HepG2 (cell line): ENCODE measurements at regions not wholly inside any gene's neighbourhood (a gene's known extent, or its start where the extent isn't known, plus 50 kb on each side); places are given as distances from the start of the nearest gene placed in this dataset.

Experiments used
- ATAC-seq: fragments of 200-7000 bp; cut with Tn5 transposase; 3 replicates; pipeline ENCODE4 v1.9.1; 2020; ENCODE audit warnings: mild to moderate bottlenecking, moderate library complexity
- BruUV-seq: library from RNA; stranded (reverse); fragments of 400-500 nt; replicated peaks from 2 replicates; lab custom pipeline; 2021; lab: Mats Ljungman, UMichigan
- CTCF ChIA-PET: fragments of 300-600 bp; formaldehyde crosslinking; extraction: SDS; loops from one replicate; lab custom pipeline; 2021; ENCODE audit warnings: low total read pairs, inconsistent platforms, low intra/inter-chr PET ratio; lab: Yijun Ruan, JAX
- POLR2A ChIA-PET: fragments of 350-600 bp; sonication (Branson Sonifier 250); formaldehyde crosslinking; loops from one replicate; lab custom pipeline; 2020; ENCODE audit warnings: antibody characterized with exemption, inconsistent platforms; lab: Yijun Ruan, JAX
- DNase-seq: peaks from one replicate; pipeline ENCODE4 v3.0.0-alpha.2; 2015; ENCODE audit warnings: low spot score
- FAIRE-seq: peaks from 3 replicates; lab custom pipeline; 2011; peaks lifted over from hg19 to GRCh38; lab: Jason Lieb, UNC
- H2AFZ ChIP-seq: one replicate; pipeline ENCODE4 v1.6.1; 2011; ENCODE audit warnings: low read length, inconsistent platforms
- H3K27ac ChIP-seq: fragments of 300-600 bp; 3 replicates; pipeline ENCODE4 v1.8.0; 2011; ENCODE audit warnings: mixed run types, mild to moderate bottlenecking, mixed read lengths, low read length, inconsistent platforms; ENCODE audit not compliant: insufficient read depth; ENCODE audit errors: extremely low read length
- H3K27me3 ChIP-seq, 2 experiments: fragments of 200-600 bp in 1 of 2; 2 replicates in 1 of 2; 3 replicates in 1 of 2; pipeline versions ENCODE4 v1.6.0 to v1.8.0; 2011; ENCODE audit warnings: low read length in 2 of 2, mild to moderate bottlenecking in 2 of 2, moderate library complexity in 2 of 2, inconsistent platforms in 1 of 2; ENCODE audit not compliant: insufficient read depth in 2 of 2, control insufficient read depth in 1 of 2
- H3K36me3 ChIP-seq, 2 experiments: fragments of 200-600 bp in 1 of 2; replicated peaks in 1 of 2; 2 replicates in 1 of 2; 3 replicates in 1 of 2; pipeline versions ENCODE4 v1.5.1 to v1.8.0; 2011; ENCODE audit warnings: low read length in 2 of 2, inconsistent platforms in 1 of 2; ENCODE audit not compliant: insufficient read depth in 2 of 2, control insufficient read depth in 1 of 2
- H3K4me1 ChIP-seq: 2 replicates; pipeline ENCODE4 v1.5.1; 2012; ENCODE audit warnings: low read length, inconsistent platforms; ENCODE audit not compliant: insufficient read depth
- H3K4me2 ChIP-seq: 2 replicates; pipeline ENCODE4 v1.6.0; 2011; ENCODE audit warnings: low read depth, low read length, inconsistent platforms
- H3K4me3 ChIP-seq, 3 experiments: fragments of 200-600 bp in 1 of 3; sonication (generic), shearing (Covaris generic) in 1 of 3; replicated peaks in 1 of 3; 2 replicates each; pipeline ENCODE4 v1.5.1; 2011 to 2016; ENCODE audit warnings: low read length in 3 of 3, inconsistent platforms in 2 of 3, low read depth in 2 of 3, mild to moderate bottlenecking in 2 of 3, control low read depth in 1 of 3, mixed read lengths in 1 of 3; ENCODE audit not compliant: insufficient read depth in 1 of 3
- H3K79me2 ChIP-seq: one replicate; pipeline ENCODE4 v1.6.1; 2011; ENCODE audit warnings: low read length, inconsistent platforms; ENCODE audit not compliant: insufficient read depth
- H3K9ac ChIP-seq: 2 replicates; pipeline ENCODE4 v1.6.0; 2011; ENCODE audit warnings: mild to moderate bottlenecking, low read depth, low read length, inconsistent platforms; ENCODE audit not compliant: insufficient read depth
- H3K9me3 ChIP-seq: 2 replicates; pipeline ENCODE4 v1.5.1; 2012; ENCODE audit warnings: mild to moderate bottlenecking, low read length
- H4K20me1 ChIP-seq: 2 replicates; pipeline ENCODE4 v1.6.0; 2011; ENCODE audit warnings: inconsistent platforms, mild to moderate bottlenecking, low read length, moderate library complexity; ENCODE audit not compliant: insufficient read depth
- CEBPG ChIP-seq: IDR thresholded peaks from 2 replicates; pipeline ENCODE4 v1.6.1; 2016
- CREB1 ChIP-seq, 2 experiments: fragments of 450-650 bp in 1 of 2; IDR thresholded peaks; 2 replicates each; pipeline ENCODE4 v1.6.1; 2016 to 2017; ENCODE audit warnings: control low read depth in 1 of 2, mild to moderate bottlenecking in 1 of 2, missing compliant biosample characterization in 1 of 2, missing genetic modification characterization in 1 of 2
- FOSL2 ChIP-seq: sonication (generic); formaldehyde crosslinking; IDR thresholded peaks from 2 replicates; pipeline ENCODE4 v1.4.0; 2020; ENCODE audit warnings: missing genetic modification reagents
- HES4 ChIP-seq: sonication (generic); formaldehyde crosslinking; IDR thresholded peaks from 2 replicates; pipeline ENCODE4 v1.9.0; 2021; ENCODE audit warnings: mild to moderate bottlenecking, missing genetic modification reagents, borderline replicate concordance
- HIVEP1 ChIP-seq: sonication (generic); formaldehyde crosslinking; IDR thresholded peaks from 2 replicates; pipeline ENCODE4 v1.4.0; 2020; ENCODE audit warnings: mild to moderate bottlenecking, missing genetic modification reagents
- ISX ChIP-seq: sonication (generic); formaldehyde crosslinking; conservative IDR thresholded peaks from 2 replicates; pipeline ENCODE4 v1.5.0; 2020; ENCODE audit warnings: missing genetic modification reagents
- NR3C1 ChIP-seq: sonication (generic); formaldehyde crosslinking; IDR thresholded peaks from 2 replicates; pipeline ENCODE4 v1.4.0; 2020; ENCODE audit warnings: missing genetic modification reagents
- POLR2A ChIP-seq, 2 experiments: IDR thresholded peaks; 2 replicates each; pipeline ENCODE4 v1.6.1; 2011; ENCODE audit warnings: low read depth in 2 of 2, low read length in 2 of 2, mild to moderate bottlenecking in 1 of 2, moderate library complexity in 1 of 2; ENCODE audit not compliant: insufficient read depth in 1 of 2
- SMARCC2 ChIP-seq: fragments of 450-650 bp; IDR thresholded peaks from 2 replicates; pipeline ENCODE4 v1.6.1; 2017; ENCODE audit warnings: antibody characterized with exemption, mild to moderate bottlenecking
- TRIM24 ChIP-seq: sonication (generic); formaldehyde crosslinking; IDR thresholded peaks from 2 replicates; pipeline ENCODE4 v1.8.0; 2022; ENCODE audit warnings: mild to moderate bottlenecking, missing genetic modification reagents
- ZNF263 ChIP-seq: sonication (generic); formaldehyde crosslinking; IDR thresholded peaks from 2 replicates; pipeline ENCODE4 v1.4.0; 2020; ENCODE audit warnings: missing genetic modification reagents
- ZNF329 ChIP-seq: sonication (generic); formaldehyde crosslinking; IDR thresholded peaks from 2 replicates; pipeline ENCODE4 v1.9.0; 2021; ENCODE audit warnings: low read depth, mild to moderate bottlenecking, missing genetic modification reagents
- ZNF337 ChIP-seq: sonication (generic); formaldehyde crosslinking; IDR thresholded peaks from 2 replicates; pipeline ENCODE4 v1.5.1; 2020; ENCODE audit warnings: missing genetic modification reagents, low read depth, mild to moderate bottlenecking, borderline replicate concordance
- ZNF776 ChIP-seq: sonication (generic); formaldehyde crosslinking; IDR thresholded peaks from 2 replicates; pipeline ENCODE4 v1.4.0; 2020; ENCODE audit warnings: mild to moderate bottlenecking, missing genetic modification reagents
- WGBS: methylation state at CpG from one replicate; pipeline ENCODE4 v1.1.6; 2017; ENCODE audit warnings: low lambda C conversion rate; 5-methylcytosine and 5-hydroxymethylcytosine counted together
- in situ Hi-C: cut with HindIII; loops from 2 replicates; pipeline ENCODE4 v1.10.0; 2017; ENCODE audit warnings: low pct_unique_long_range_greater_than_20kb; ENCODE audit not compliant: extremely low pct_ligation_motif_present
- intact Hi-C: fragments of 100-400 bp; cut with micrococcal nuclease; formaldehyde crosslinking; loops from one replicate; pipeline ENCODE4 v1.10.0; 2022; ENCODE audit not compliant: unreplicated experiment
- TF ChIP-seq, protein P1 (sequence below): sonication (generic); formaldehyde crosslinking; IDR thresholded peaks from 2 replicates; pipeline ENCODE4 v1.5.0; 2020; ENCODE audit warnings: mild to moderate bottlenecking, missing genetic modification reagents, borderline replicate concordance
- TF ChIP-seq, protein P2 (sequence below): sonication (generic); formaldehyde crosslinking; IDR thresholded peaks from 2 replicates; pipeline ENCODE4 v1.4.0; 2020; ENCODE audit warnings: missing genetic modification reagents, mild to moderate bottlenecking, borderline replicate concordance
- TF ChIP-seq, protein P3 (sequence below), 2 experiments: fragments of 450-650 bp in 1 of 2; sonication (generic) in 1 of 2; formaldehyde crosslinking; IDR thresholded peaks; 2 replicates each; pipeline versions ENCODE4 v1.5.0 to v1.8.0; 2020 to 2022; ENCODE audit warnings: mild to moderate bottlenecking in 1 of 2, missing genetic modification reagents in 1 of 2

DNA sequence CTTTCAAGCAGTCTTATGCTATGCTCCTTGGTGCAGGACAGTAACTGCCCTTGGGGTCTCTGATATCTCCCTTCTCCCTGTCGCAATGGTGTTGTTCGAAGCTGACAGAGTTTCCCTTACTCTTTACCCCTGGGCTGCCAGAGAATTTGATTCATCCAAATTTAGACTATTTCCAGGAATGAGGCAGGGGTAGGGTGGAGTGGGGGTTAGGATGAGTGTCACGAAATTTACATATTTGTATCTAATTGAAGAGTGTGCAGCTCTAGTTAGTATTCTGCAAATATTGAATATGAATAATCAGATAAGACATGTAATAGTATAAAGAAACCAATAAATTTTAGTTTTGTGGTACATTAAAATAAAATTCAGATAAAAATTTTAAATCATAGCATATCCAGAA lies 140.0 kb upstream of the LMO4 start:
- Histone ChIP-seq H3K27ac (no peak overlapping the region), H3K27me3 (peaks cover 1 to 11% of the 10 kb centered on the region in 2 experiments; a peak in 2 of 5 replicates)
- DNase-seq, result no peak
- in situ Hi-C loops, result no loop called here
- TF ChIP-seq ZNF776 (CRISPR knock-in tag) (no peak), ZNF329 (CRISPR knock-in tag) (no peak), CREB1 (IDR thresholded peaks at IDR 0.05) (no peak), CREB1 (CRISPR knock-in tag; IDR thresholded peaks at IDR 0.05) (no peak), HIVEP1 (no peak), ISX (CRISPR knock-in tag) (no peak), FOSL2 (CRISPR knock-in tag) (no peak), NR3C1 (CRISPR knock-in tag) (no peak), ZNF263 (CRISPR knock-in tag) (no peak), TRIM24 (no peak), SMARCC2 (no peak), POLR2A (IDR thresholded peaks at IDR 0.05; ENCODE audit: insufficient read depth in 1 of 2, low read depth in 2 of 2, low read length in 2 of 2) (no peak), CEBPG (CRISPR knock-in tag) (no peak), HES4 (CRISPR knock-in tag) (no peak), ZNF337 (no peak)
- TF ChIP-seq, protein P1, sequence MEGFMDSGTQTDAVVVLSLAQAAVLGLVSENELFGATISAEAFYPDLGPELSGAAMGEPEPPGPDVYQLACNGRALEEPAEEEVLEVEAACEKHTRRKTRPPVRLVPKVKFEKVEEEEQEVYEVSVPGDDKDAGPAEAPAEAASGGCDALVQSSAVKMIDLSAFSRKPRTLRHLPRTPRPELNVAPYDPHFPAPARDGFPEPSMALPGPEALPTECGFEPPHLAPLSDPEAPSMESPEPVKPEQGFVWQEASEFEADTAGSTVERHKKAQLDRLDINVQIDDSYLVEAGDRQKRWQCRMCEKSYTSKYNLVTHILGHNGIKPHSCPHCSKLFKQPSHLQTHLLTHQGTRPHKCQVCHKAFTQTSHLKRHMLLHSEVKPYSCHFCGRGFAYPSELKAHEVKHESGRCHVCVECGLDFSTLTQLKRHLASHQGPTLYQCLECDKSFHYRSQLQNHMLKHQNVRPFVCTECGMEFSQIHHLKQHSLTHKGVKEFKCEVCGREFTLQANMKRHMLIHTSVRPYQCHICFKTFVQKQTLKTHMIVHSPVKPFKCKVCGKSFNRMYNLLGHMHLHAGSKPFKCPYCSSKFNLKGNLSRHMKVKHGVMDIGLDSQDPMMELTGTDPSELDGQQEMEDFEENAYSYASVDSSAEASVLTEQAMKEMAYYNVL (CRISPR knock-in tag), result no peak
- TF ChIP-seq, protein P2, sequence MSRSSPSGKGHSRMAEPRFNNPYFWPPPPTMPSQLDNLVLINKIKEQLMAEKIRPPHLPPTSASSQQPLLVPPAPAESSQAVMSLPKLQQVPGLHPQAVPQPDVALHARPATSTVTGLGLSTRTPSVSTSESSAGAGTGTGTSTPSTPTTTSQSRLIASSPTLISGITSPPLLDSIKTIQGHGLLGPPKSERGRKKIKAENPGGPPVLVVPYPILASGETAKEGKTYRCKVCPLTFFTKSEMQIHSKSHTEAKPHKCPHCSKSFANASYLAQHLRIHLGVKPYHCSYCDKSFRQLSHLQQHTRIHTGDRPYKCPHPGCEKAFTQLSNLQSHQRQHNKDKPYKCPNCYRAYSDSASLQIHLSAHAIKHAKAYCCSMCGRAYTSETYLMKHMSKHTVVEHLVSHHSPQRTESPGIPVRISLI (CRISPR knock-in tag), result no peak
- TF ChIP-seq, protein P3, sequence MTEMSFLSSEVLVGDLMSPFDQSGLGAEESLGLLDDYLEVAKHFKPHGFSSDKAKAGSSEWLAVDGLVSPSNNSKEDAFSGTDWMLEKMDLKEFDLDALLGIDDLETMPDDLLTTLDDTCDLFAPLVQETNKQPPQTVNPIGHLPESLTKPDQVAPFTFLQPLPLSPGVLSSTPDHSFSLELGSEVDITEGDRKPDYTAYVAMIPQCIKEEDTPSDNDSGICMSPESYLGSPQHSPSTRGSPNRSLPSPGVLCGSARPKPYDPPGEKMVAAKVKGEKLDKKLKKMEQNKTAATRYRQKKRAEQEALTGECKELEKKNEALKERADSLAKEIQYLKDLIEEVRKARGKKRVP (CRISPR knock-in tag; IDR thresholded peaks at IDR 0.05), result no peak
- TF ChIP-seq, all 625 proteins: peak for 0
- no peaks in the 10 kb centered on the region for H3K36me3 ChIP-seq
- ChIA-PET CTCF (no interaction called here), POLR2A (no interaction called here)
- H3K4me2 ChIP-seq, result no peak overlapping the region
- WGBS, result 30% methylated on average over 3 of the region's 3 CpGs
- no peaks in the 10 kb centered on the region for H3K4me1 ChIP-seq
- ATAC-seq (no peak), FAIRE-seq (no peak)
- BruUV-seq, result no TSS peak
- H3K79me2 ChIP-seq, result no peaks in the 10 kb centered on the region
- H4K20me1 ChIP-seq, result no peaks in the 10 kb centered on the region
- intact Hi-C loops, result no loop called here
- H3K9ac ChIP-seq, result no peak overlapping the region
- H3K4me3 ChIP-seq, result no peak overlapping the region
- H2AFZ ChIP-seq, result no peak overlapping the region
- H3K9me3 ChIP-seq, result no peaks in the 10 kb centered on the region
